IMR-90 (cell line): ENCODE measurements at regions not wholly inside any gene's neighbourhood (a gene's known extent, or its start where the extent isn't known, plus 50 kb on each side); places are given as distances from the start of the nearest gene placed in this dataset.

ENCODE experiments used
- ATAC-seq: fragments of 200-7000 bp; cut with Tn5 transposase; 2 replicates; pipeline ENCODE4 v1.9.1; 2020; ENCODE audit warnings: low read depth, mild to moderate bottlenecking, moderate library complexity
- BruUV-seq: library from RNA; stranded (reverse); fragments of 400-500 nt; replicated peaks from 2 replicates; lab custom pipeline; 2021; lab: Mats Ljungman, UMichigan
- CTCF ChIA-PET: fragments of 300-600 bp; formaldehyde crosslinking; extraction: SDS; loops from one replicate; lab custom pipeline; 2021; ENCODE audit warnings: antibody characterized with exemption; lab: Yijun Ruan, JAX
- POLR2A ChIA-PET: fragments of 300-600 bp; sonication (Branson Sonifier 250); formaldehyde crosslinking; loops from one replicate; lab custom pipeline; 2022; ENCODE audit warnings: antibody characterized with exemption; ENCODE audit not compliant: unreplicated experiment; lab: Charles Lee
- DNase-seq: peaks from one replicate; pipeline ENCODE4 v3.0.0; 2013
- H2AFZ ChIP-seq: replicated peaks from 2 replicates; pipeline ENCODE3; 2013; ENCODE audit warnings: low read length, mild to moderate bottlenecking; ENCODE audit not compliant: poor library complexity
- H2AK5ac ChIP-seq: 2 replicates; pipeline ENCODE4 v1.6.1; 2013; ENCODE audit warnings: low read depth, low read length, inconsistent platforms
- H2AK9ac ChIP-seq: replicated peaks from 2 replicates; pipeline ENCODE3; 2013; ENCODE audit warnings: mild to moderate bottlenecking, low read depth, low read length, moderate library complexity; ENCODE audit not compliant: poor library complexity
- H2BK120ac ChIP-seq: 2 replicates; pipeline ENCODE4 v1.6.1; 2013; ENCODE audit warnings: low read depth, low read length, inconsistent platforms
- H2BK15ac ChIP-seq: 3 replicates; pipeline ENCODE4 v1.6.1; 2013; ENCODE audit warnings: low read depth, low read length, inconsistent platforms
- H2BK20ac ChIP-seq: 2 replicates; pipeline ENCODE4 v1.6.1; 2013; ENCODE audit warnings: low read depth, mild to moderate bottlenecking, inconsistent platforms, low read length, moderate library complexity
- H2BK5ac ChIP-seq: 2 replicates; pipeline ENCODE4 v1.6.1; 2013; ENCODE audit warnings: mild to moderate bottlenecking, low read depth, low read length, inconsistent platforms; ENCODE audit not compliant: poor library complexity, severe bottlenecking
- H3K14ac ChIP-seq: replicated peaks from 2 replicates; pipeline ENCODE4 v1.6.1; 2013; ENCODE audit warnings: low read depth, low read length, inconsistent platforms
- H3K18ac ChIP-seq: 2 replicates; pipeline ENCODE4 v1.6.1; 2013; ENCODE audit warnings: low read depth, low read length, control low read depth
- H3K23ac ChIP-seq: 2 replicates; pipeline ENCODE4 v1.6.1; 2013; ENCODE audit warnings: low read depth, low read length, inconsistent platforms
- H3K27ac ChIP-seq: 2 replicates; pipeline ENCODE4 v1.5.1; 2013; ENCODE audit warnings: mild to moderate bottlenecking, control low read depth, low read length; ENCODE audit not compliant: insufficient read depth
- H3K27me3 ChIP-seq: 2 replicates; pipeline ENCODE4 v1.6.1; 2013; ENCODE audit warnings: low read length; ENCODE audit not compliant: control insufficient read depth, insufficient read depth
- H3K36me3 ChIP-seq: 2 replicates; pipeline ENCODE4 v1.6.1; 2013; ENCODE audit warnings: low read length, mixed read lengths; ENCODE audit not compliant: control insufficient read depth, insufficient read depth
- H3K4ac ChIP-seq: 2 replicates; pipeline ENCODE4 v1.6.1; 2013; ENCODE audit warnings: low read depth, low read length, inconsistent platforms
- H3K4me1 ChIP-seq: 2 replicates; pipeline ENCODE4 v1.6.1; 2013; ENCODE audit warnings: low read length, mixed read lengths; ENCODE audit not compliant: control insufficient read depth, insufficient read depth
- H3K4me2 ChIP-seq: 2 replicates; pipeline ENCODE4 v1.6.1; 2013; ENCODE audit warnings: low read depth, mild to moderate bottlenecking, control low read depth, low read length, moderate library complexity
- H3K4me3 ChIP-seq: 2 replicates; pipeline ENCODE4 v1.5.1; 2013; ENCODE audit warnings: low read depth, mild to moderate bottlenecking, control low read depth, low read length, moderate library complexity; ENCODE audit not compliant: insufficient read depth
- H3K56ac ChIP-seq: 2 replicates; pipeline ENCODE4 v1.6.1; 2013; ENCODE audit warnings: low read length, inconsistent platforms; ENCODE audit not compliant: insufficient read depth; ENCODE audit errors: extremely low read depth
- H3K79me1 ChIP-seq, 2 experiments: 2 replicates each; pipeline ENCODE4 v1.6.1; 2013; ENCODE audit warnings: low read length in 2 of 2, inconsistent platforms in 1 of 2, low read depth in 1 of 2
- H3K9ac ChIP-seq: 2 replicates; pipeline ENCODE4 v1.6.1; 2013; ENCODE audit warnings: low read depth, low read length, control low read depth
- H3K9me1 ChIP-seq: 2 replicates; pipeline ENCODE4 v1.6.1; 2013; ENCODE audit warnings: low read length, inconsistent platforms; ENCODE audit not compliant: insufficient read depth
- H3K9me3 ChIP-seq: 2 replicates; pipeline ENCODE4 v1.6.1; 2013; ENCODE audit warnings: low read length; ENCODE audit not compliant: control insufficient read depth, insufficient read depth
- H4K20me1 ChIP-seq: 2 replicates; pipeline ENCODE4 v1.6.1; 2013; ENCODE audit warnings: low read length, inconsistent platforms; ENCODE audit not compliant: insufficient read depth
- H4K5ac ChIP-seq: 2 replicates; pipeline ENCODE4 v1.6.1; 2013; ENCODE audit warnings: mild to moderate bottlenecking, low read depth, low read length, control low read depth
- H4K8ac ChIP-seq, 2 experiments: 2 replicates each; pipeline ENCODE4 v1.6.1; 2013; ENCODE audit warnings: low read depth in 2 of 2, low read length in 2 of 2, control low read depth in 1 of 2, inconsistent platforms in 1 of 2
- H4K91ac ChIP-seq: 2 replicates; pipeline ENCODE4 v1.6.1; 2013; ENCODE audit warnings: low read depth, low read length, inconsistent platforms; ENCODE audit not compliant: insufficient read depth
- BHLHE40 ChIP-seq: fragments of 150-350 bp; IDR thresholded peaks from 2 replicates; pipeline ENCODE4 v1.6.1; 2016; ENCODE audit warnings: mild to moderate bottlenecking, low read depth, low read length
- CEBPB ChIP-seq: IDR thresholded peaks from 2 replicates; pipeline ENCODE4 v1.6.1; 2012; ENCODE audit warnings: low read depth, low read length, improper control_type of control experiment
- CHD1 ChIP-seq: IDR thresholded peaks from 2 replicates; pipeline ENCODE4 v1.6.1; 2012; ENCODE audit warnings: low read depth, low read length, improper control_type of control experiment
- CTCF ChIP-seq: conservative IDR thresholded peaks from 2 replicates; pipeline ENCODE4 v1.5.1; 2012; ENCODE audit warnings: mild to moderate bottlenecking, low read depth, low read length, improper control_type of control experiment
- ELK1 ChIP-seq: fragments of 150-350 bp; IDR thresholded peaks from 2 replicates; pipeline ENCODE4 v1.6.1; 2016; ENCODE audit warnings: low read depth, mild to moderate bottlenecking, low read length, moderate library complexity, borderline replicate concordance
- FOS ChIP-seq: fragments of 150-350 bp; IDR thresholded peaks from 2 replicates; pipeline ENCODE4 v1.6.1; 2016; ENCODE audit warnings: low read depth, low read length
- MAFK ChIP-seq: IDR thresholded peaks from 2 replicates; pipeline ENCODE4 v1.6.1; 2012; ENCODE audit warnings: low read depth, low read length, improper control_type of control experiment
- MAZ ChIP-seq: IDR thresholded peaks from 2 replicates; pipeline ENCODE4 v1.6.1; 2012; ENCODE audit warnings: low read depth, mild to moderate bottlenecking, low read length, improper control_type of control experiment, moderate library complexity, borderline replicate concordance
- MXI1 ChIP-seq: IDR thresholded peaks from 2 replicates; pipeline ENCODE4 v1.6.1; 2012; ENCODE audit warnings: low read depth, mild to moderate bottlenecking, low read length, moderate library complexity, borderline replicate concordance
- NFE2L2 ChIP-seq: fragments of 150-350 bp; IDR thresholded peaks from 2 replicates; pipeline ENCODE4 v1.6.1; 2016; ENCODE audit warnings: low read depth, mild to moderate bottlenecking, low read length
- POLR2A ChIP-seq: IDR thresholded peaks from 2 replicates; pipeline ENCODE4 v1.6.1; 2012; ENCODE audit warnings: mild to moderate bottlenecking, low read depth, low read length
- RAD21 ChIP-seq: IDR thresholded peaks from 2 replicates; pipeline ENCODE4 v1.6.1; 2012; ENCODE audit warnings: low read length, improper control_type of control experiment
- RCOR1 ChIP-seq: IDR thresholded peaks from 2 replicates; pipeline ENCODE4 v1.6.1; 2012; ENCODE audit warnings: mild to moderate bottlenecking, low read length, improper control_type of control experiment; ENCODE audit not compliant: insufficient replicate concordance
- RFX5 ChIP-seq: IDR thresholded peaks from 2 replicates; pipeline ENCODE4 v1.8.0; 2012; ENCODE audit warnings: low read depth, mild to moderate bottlenecking, low read length, moderate library complexity
- SMC3 ChIP-seq: fragments of 150-350 bp; IDR thresholded peaks from 2 replicates; pipeline ENCODE4 v1.6.1; 2016; ENCODE audit warnings: low read depth, mild to moderate bottlenecking, antibody characterized with exemption, low read length, moderate library complexity
- USF2 ChIP-seq: fragments of 150-350 bp; IDR thresholded peaks from 2 replicates; pipeline ENCODE4 v1.6.1; 2017; ENCODE audit warnings: mild to moderate bottlenecking, antibody characterized with exemption, low read length, low read depth
- WGBS, 2 experiments: methylation state at CpG; one replicate each; pipeline versions ENCODE4 v1.1.5 to v1.1.7; 2013; ENCODE audit warnings: missing lambda C conversion rate in 2 of 2; ENCODE audit not compliant: insufficient read length in 1 of 2; ENCODE audit errors: extremely low coverage in 2 of 2; 5-methylcytosine and 5-hydroxymethylcytosine counted together
- dilution Hi-C: fragments of 300-500 bp; cut with HindIII; formaldehyde crosslinking; loops from one replicate; pipeline ENCODE4 v1.14.3; 2018; ENCODE audit warnings: low sequenced_read_pairs; ENCODE audit not compliant: unreplicated experiment
- in situ Hi-C: fragments of 300-500 bp; cut with MboI; formaldehyde crosslinking; loops from 3 replicates; pipeline ENCODE4 v1.14.3; 2019; ENCODE audit warnings: low sequenced_read_pairs, inconsistent platforms, mixed read lengths
- intact Hi-C: fragments of 100-400 bp; cut with micrococcal nuclease; formaldehyde crosslinking; loops from 2 replicates; pipeline ENCODE4 v1.10.0; 2022

- H3K4me2 ChIP-seq: no peak overlapping the region
- in situ Hi-C loops (no loop called here), dilution Hi-C loops (no loop called here), intact Hi-C loops (no loop called here)
- no peak for ATAC-seq
- H3K9me3 ChIP-seq: no peaks in the 10 kb centered on the region; the same call in 1 of the 2 replicates
- no peak overlapping the region for H3K14ac ChIP-seq
- no peak overlapping the region for H3K4me3 ChIP-seq
- H2BK15ac ChIP-seq: no peak overlapping the region
- H3K27me3 ChIP-seq: no peaks in the 10 kb centered on the region
- BruUV-seq: no TSS peak
- H3K18ac ChIP-seq: no peak overlapping the region
- H3K23ac ChIP-seq: no peak overlapping the region
- no peaks in the 10 kb centered on the region for H3K36me3 ChIP-seq
- no peak overlapping the region for H2AK9ac ChIP-seq
- H3K9ac ChIP-seq: no peak overlapping the region
- no peaks in the 10 kb centered on the region for H3K9me1 ChIP-seq
- no peak overlapping the region for H3K56ac ChIP-seq
- ChIA-PET CTCF (no interaction called here), POLR2A (no interaction called here)
- H2BK120ac ChIP-seq: no peak overlapping the region
- H3K4ac ChIP-seq: no peak overlapping the region
- no peak overlapping the region for H2BK20ac ChIP-seq
- H4K8ac ChIP-seq: no peak overlapping the region
- no peak overlapping the region for H2BK5ac ChIP-seq
- WGBS, 2 experiments: 0% methylated on average over 1 of the region's 2 CpGs; no CpG with 5 or more reads in 1 of the 2 experiments
- no peak overlapping the region for H2AK5ac ChIP-seq
- TF ChIP-seq FOS (no peak), MAZ (no peak), CTCF (no peak), NFE2L2 (no peak), POLR2A (no peak), CEBPB (no peak), ELK1 (no peak), MXI1 (no peak), CHD1 (no peak), MAFK (no peak), USF2 (no peak), SMC3 (no peak), BHLHE40 (no peak), RFX5 (no peak), RCOR1 (no peak), RAD21 (no peak)
- H2AFZ ChIP-seq: no peak overlapping the region
- H4K91ac ChIP-seq: no peak overlapping the region
- H3K27ac ChIP-seq: no peak overlapping the region
- H3K4me1 ChIP-seq: no peaks in the 10 kb centered on the region
- no peak overlapping the region for H4K5ac ChIP-seq
- no peaks in the 10 kb centered on the region for H4K20me1 ChIP-seq
- no peak for DNase-seq
- no peaks in the 10 kb centered on the region for H3K79me1 ChIP-seq
Measured at GRCh38 chr7:32248522-32248921, 178.3 kb upstream of the PDE1C start.
